ENCODE measurements at regions not wholly inside any gene's neighbourhood (a gene's known extent, or its start where the extent isn't known, plus 50 kb on each side); places are given as distances from the start of the nearest gene placed in this dataset.

DNA sequence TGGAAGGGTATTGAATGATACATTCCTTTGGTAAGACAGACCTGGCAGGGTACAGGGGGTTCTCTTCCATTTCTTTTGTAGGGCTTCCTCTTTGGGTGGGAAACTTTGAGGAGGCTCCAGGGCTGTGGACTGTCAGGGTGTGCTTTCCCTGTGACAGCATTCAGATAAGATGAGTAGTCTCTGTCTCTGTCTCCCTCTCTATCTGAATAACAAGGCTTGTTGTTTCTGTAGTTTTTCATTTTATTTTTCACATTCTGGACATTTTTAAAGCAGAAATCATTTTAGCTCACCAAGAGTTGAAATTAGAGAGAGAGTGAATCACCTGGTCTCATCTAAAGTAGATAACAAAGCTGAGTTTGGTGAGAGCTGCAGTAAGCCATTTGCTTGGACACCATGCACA is 100.8 kb upstream of the TPM1 start:
- TF ChIP-seq EZH2 (IDR thresholded peaks at IDR 0.05; ENCODE audit: low read depth), result no peak
- TF ChIP-seq, protein P1, sequence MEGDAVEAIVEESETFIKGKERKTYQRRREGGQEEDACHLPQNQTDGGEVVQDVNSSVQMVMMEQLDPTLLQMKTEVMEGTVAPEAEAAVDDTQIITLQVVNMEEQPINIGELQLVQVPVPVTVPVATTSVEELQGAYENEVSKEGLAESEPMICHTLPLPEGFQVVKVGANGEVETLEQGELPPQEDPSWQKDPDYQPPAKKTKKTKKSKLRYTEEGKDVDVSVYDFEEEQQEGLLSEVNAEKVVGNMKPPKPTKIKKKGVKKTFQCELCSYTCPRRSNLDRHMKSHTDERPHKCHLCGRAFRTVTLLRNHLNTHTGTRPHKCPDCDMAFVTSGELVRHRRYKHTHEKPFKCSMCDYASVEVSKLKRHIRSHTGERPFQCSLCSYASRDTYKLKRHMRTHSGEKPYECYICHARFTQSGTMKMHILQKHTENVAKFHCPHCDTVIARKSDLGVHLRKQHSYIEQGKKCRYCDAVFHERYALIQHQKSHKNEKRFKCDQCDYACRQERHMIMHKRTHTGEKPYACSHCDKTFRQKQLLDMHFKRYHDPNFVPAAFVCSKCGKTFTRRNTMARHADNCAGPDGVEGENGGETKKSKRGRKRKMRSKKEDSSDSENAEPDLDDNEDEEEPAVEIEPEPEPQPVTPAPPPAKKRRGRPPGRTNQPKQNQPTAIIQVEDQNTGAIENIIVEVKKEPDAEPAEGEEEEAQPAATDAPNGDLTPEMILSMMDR (conservative IDR thresholded peaks at IDR 0.05), result no peak
